ENCODE measurements at regions not wholly inside any gene's neighbourhood (a gene's known extent, or its start where the extent isn't known, plus 50 kb on each side); places are given as distances from the start of the nearest gene placed in this dataset.
"Not testable (repeated sequence)": the region's sequence is repeated elsewhere in the genome, so short reads cannot be mapped to it uniquely, and the experiment has no call there.

GRCh38 chr1:41994195-41994894 lies 75.6 kb upstream of the HIVEP3 start:
- no peak for DNase-seq (ENCODE audit: extremely low read depth, low read depth)

GRCh38 chr1:41983451-41983850 lies 64.7 kb upstream of the HIVEP3 start:
- no peak for DNase-seq (ENCODE audit: extremely low read depth, low read depth)

GRCh38 chr1:41981796-41982195 lies 63.1 kb upstream of the HIVEP3 start:
- DNase-seq (ENCODE audit: extremely low read depth, low read depth), result no peak

GRCh38 chr1:41980827-41981653 lies 62.3 kb upstream of the HIVEP3 start:
- DNase-seq (ENCODE audit: extremely low read depth, low read depth), result no peak

GRCh38 chr1:41978986-41979385 lies 60.3 kb upstream of the HIVEP3 start:
- DNase-seq (ENCODE audit: extremely low read depth, low read depth), result no peak

DNA sequence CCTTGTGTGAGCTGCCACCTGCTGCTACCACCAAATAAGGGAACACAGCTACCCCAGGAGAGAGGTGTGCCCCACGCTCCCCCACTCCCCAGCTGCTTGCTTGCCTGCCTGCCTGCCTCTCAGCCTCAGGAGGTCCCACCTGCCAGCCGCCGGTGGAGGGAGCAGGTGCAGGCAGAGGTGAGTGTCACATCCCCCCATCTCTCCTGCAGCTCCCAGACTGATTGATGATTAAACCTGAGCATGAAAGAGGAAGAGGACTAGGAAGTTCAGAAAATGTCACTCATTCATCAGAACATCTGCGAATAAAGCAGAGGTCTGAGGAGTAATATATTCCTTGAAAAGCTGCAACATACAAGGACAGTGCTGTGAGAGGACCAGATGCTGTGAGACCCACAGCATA lies 58.6 kb upstream of the HIVEP3 start:
- DNase-seq (ENCODE audit: extremely low read depth, low read depth), result no peak

GRCh38 chr1:41976671-41977070 lies 57.9 kb upstream of the HIVEP3 start:
- no peak for DNase-seq (ENCODE audit: extremely low read depth, low read depth)

GRCh38 chr1:41975850-41976569 lies 57.3 kb upstream of the HIVEP3 start:
- no peak for DNase-seq (ENCODE audit: extremely low read depth, low read depth)

DNA sequence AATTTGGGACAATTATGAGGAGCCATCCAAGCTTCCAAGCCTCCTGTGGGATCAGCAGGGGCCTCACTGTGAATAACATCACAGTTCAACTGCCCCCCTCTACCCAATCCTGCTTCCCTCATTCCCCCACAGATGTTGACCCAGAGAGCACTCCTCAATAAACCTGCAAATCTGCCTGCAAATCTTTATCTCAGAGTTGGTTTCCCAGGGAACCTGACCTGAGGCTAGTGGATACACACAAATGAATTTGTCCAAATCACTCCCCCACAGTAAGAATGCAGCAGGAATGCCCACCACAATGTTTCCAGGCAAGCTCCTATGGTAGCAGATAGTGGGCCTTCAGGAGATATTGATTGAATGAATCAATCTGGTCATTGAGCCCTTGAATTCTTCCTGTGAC lies 56.4 kb upstream of the HIVEP3 start:
- no peak for DNase-seq (ENCODE audit: extremely low read depth, low read depth)

DNA sequence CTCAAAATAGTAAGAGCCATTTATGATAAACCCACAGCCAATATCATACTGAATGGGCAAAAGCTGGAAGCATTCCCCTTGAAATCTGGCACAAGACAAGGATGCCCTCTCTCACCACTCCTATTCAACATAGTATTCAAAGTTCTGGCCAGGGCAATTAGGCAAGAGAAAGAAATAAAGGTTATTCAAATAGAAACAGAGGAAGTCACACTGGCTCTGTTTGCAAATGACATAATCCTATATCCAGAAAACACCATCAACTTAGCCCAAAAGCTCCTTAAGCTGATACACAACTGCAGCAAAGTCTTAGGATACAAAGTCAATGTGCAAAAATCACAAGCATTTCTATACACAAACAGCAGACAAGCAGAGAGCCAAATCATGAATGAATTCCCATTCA lies 49.8 kb upstream of the HIVEP3 start:
- DNase-seq (ENCODE audit: extremely low read depth, low read depth), result not testable (repeated sequence)
